Endothelial cell of umbilical vein (primary cell): ENCODE measurements at regions not wholly inside any gene's neighbourhood (a gene's known extent, or its start where the extent isn't known, plus 50 kb on each side); places are given as distances from the start of the nearest gene placed in this dataset.

Source experiments
- BruUV-seq: library from RNA; stranded (reverse); fragments of 400-500 nt; replicated peaks from 2 replicates; lab custom pipeline; 2021; lab: Mats Ljungman, UMichigan
- CTCF ChIA-PET: fragments of 300-600, 350-600 bp; sonication (Branson Sonifier 250); formaldehyde crosslinking; loops from one replicate; lab custom pipeline; 2021; ENCODE audit warnings: antibody characterized with exemption, inconsistent platforms; lab: Charles Lee
- POLR2A ChIA-PET: fragments of 300-600, 350-600 bp; sonication (Branson Sonifier 250); formaldehyde crosslinking; loops from one replicate; lab custom pipeline; 2021; ENCODE audit warnings: antibody characterized with exemption, inconsistent platforms; lab: Charles Lee
- DNase-seq: peaks from one replicate; pipeline ENCODE4 v3.0.0-alpha.2; 2011; ENCODE audit warnings: low read depth, low spot score
- FAIRE-seq: peaks from 2 replicates; lab custom pipeline; 2011; peaks lifted over from hg19 to GRCh38; lab: Jason Lieb, UNC
- H2AFZ ChIP-seq: 2 replicates; pipeline ENCODE4 v1.6.0; 2012; ENCODE audit warnings: low read depth, low read length, control low read depth, inconsistent platforms
- H3K27ac ChIP-seq: 2 replicates; pipeline ENCODE4 v1.5.1; 2011; ENCODE audit warnings: low read depth, mild to moderate bottlenecking, control low read depth, low read length, moderate library complexity; ENCODE audit not compliant: insufficient read depth
- H3K27me3 ChIP-seq, 2 experiments: 2 replicates each; pipeline versions ENCODE4 v1.6.0 to v1.6.1; 2011; ENCODE audit warnings: low read length in 2 of 2, mixed read lengths in 1 of 2; ENCODE audit not compliant: control insufficient read depth in 2 of 2, insufficient read depth in 2 of 2
- H3K36me3 ChIP-seq, 2 experiments: 2 replicates in 1 of 2; 3 replicates in 1 of 2; pipeline ENCODE4 v1.5.1; 2011; ENCODE audit warnings: low read length in 2 of 2, mild to moderate bottlenecking in 1 of 2, moderate library complexity in 1 of 2; ENCODE audit not compliant: control insufficient read depth in 2 of 2, insufficient read depth in 2 of 2; ENCODE audit errors: extremely low read depth in 1 of 2
- H3K4me1 ChIP-seq: 3 replicates; pipeline ENCODE4 v1.5.1; 2011; ENCODE audit warnings: mild to moderate bottlenecking, low read length; ENCODE audit not compliant: control insufficient read depth, insufficient read depth; ENCODE audit errors: extremely low read depth
- H3K4me2 ChIP-seq: 2 replicates; pipeline ENCODE4 v1.6.1; 2011; ENCODE audit warnings: low read length, control low read depth, mixed read lengths; ENCODE audit not compliant: insufficient read depth
- H3K4me3 ChIP-seq, 3 experiments: fragments of 200-600 bp in 1 of 3; sonication (generic), shearing (Covaris generic) in 1 of 3; replicated peaks in 1 of 3; 2 replicates each; pipeline ENCODE4 v1.5.1; 2011 to 2016; ENCODE audit warnings: control low read depth in 3 of 3, low read length in 3 of 3, mild to moderate bottlenecking in 2 of 3, inconsistent platforms in 1 of 3, low read depth in 1 of 3, moderate library complexity in 1 of 3; ENCODE audit not compliant: insufficient read depth in 1 of 3
- H3K79me2 ChIP-seq: 2 replicates; pipeline ENCODE4 v1.6.0; 2012; ENCODE audit warnings: low read length, inconsistent platforms; ENCODE audit not compliant: control insufficient read depth, insufficient read depth
- H3K9ac ChIP-seq: replicated peaks from 2 replicates; pipeline ENCODE3; 2011; ENCODE audit warnings: low read length, control low read depth; ENCODE audit not compliant: insufficient read depth; ENCODE audit errors: extremely low read depth
- H3K9me1 ChIP-seq: replicated peaks from 3 replicates; pipeline ENCODE4 v1.6.0; 2011; ENCODE audit warnings: mild to moderate bottlenecking, low read length; ENCODE audit not compliant: control insufficient read depth, insufficient read depth; ENCODE audit errors: extremely low read depth
- H3K9me3 ChIP-seq: replicated peaks from 2 replicates; pipeline ENCODE4 v1.5.1; 2012; ENCODE audit warnings: low read length, inconsistent platforms; ENCODE audit not compliant: control insufficient read depth, insufficient read depth
- H4K20me1 ChIP-seq: replicated peaks from 2 replicates; pipeline ENCODE3; 2011; ENCODE audit warnings: mild to moderate bottlenecking, low read length; ENCODE audit not compliant: control insufficient read depth, insufficient read depth; ENCODE audit errors: extremely low read depth
- EZH2 ChIP-seq: IDR thresholded peaks from 2 replicates; pipeline ENCODE4 v1.6.1; 2012; ENCODE audit warnings: borderline replicate concordance, low read depth, mild to moderate bottlenecking, moderate library complexity, low read length, inconsistent platforms; ENCODE audit not compliant: severe bottlenecking
- FOS ChIP-seq: IDR thresholded peaks from 2 replicates; pipeline ENCODE4 v1.6.1; 2011; ENCODE audit warnings: mild to moderate bottlenecking, low read length, moderate library complexity, borderline replicate concordance; ENCODE audit not compliant: insufficient read depth
- GATA2 ChIP-seq: IDR thresholded peaks from 2 replicates; pipeline ENCODE4 v1.7.0; 2011; ENCODE audit warnings: low read depth, mild to moderate bottlenecking, moderate library complexity, mixed read lengths, low read length; ENCODE audit not compliant: insufficient read length, insufficient read depth
- JUN ChIP-seq: IDR thresholded peaks from 2 replicates; pipeline ENCODE4 v1.6.1; 2011; ENCODE audit warnings: borderline replicate concordance, low read depth; ENCODE audit not compliant: insufficient read length, insufficient read depth
- MYC ChIP-seq: IDR thresholded peaks from one replicate; pipeline ENCODE4 v1.6.1; 2011; ENCODE audit warnings: mild to moderate bottlenecking, low read depth, low read length
- POLR2A ChIP-seq: IDR thresholded peaks from 2 replicates; pipeline ENCODE4 v1.6.1; 2012; ENCODE audit warnings: low read depth, mild to moderate bottlenecking, control low read depth, low read length
- POLR2AphosphoS5 ChIP-seq: IDR thresholded peaks from 2 replicates; pipeline ENCODE4 v1.6.1; 2012; ENCODE audit warnings: low read depth, mild to moderate bottlenecking, control low read depth, low read length, moderate library complexity; ENCODE audit not compliant: insufficient read depth
- dilution Hi-C: fragments of 300-500 bp; cut with MboI; formaldehyde crosslinking; loops from one replicate; pipeline ENCODE4 v1.15.0; 2019; ENCODE audit warnings: low sequenced_read_pairs; ENCODE audit not compliant: extremely low pct_ligation_motif_present
- intact Hi-C: fragments of 100-400 bp; cut with micrococcal nuclease; formaldehyde crosslinking; loops from one replicate; pipeline ENCODE4 v1.10.0; 2022
- TF ChIP-seq, protein P1 (sequence below), 2 donors: IDR thresholded peaks; 1 replicate in 1 of 2; 2 replicates in 1 of 2; pipeline ENCODE4 v1.5.1; 2011; ENCODE audit warnings: low read length in 2 of 2, mild to moderate bottlenecking in 2 of 2, moderate library complexity in 2 of 2, control low read depth in 1 of 2, inconsistent platforms in 1 of 2, low read depth in 1 of 2; ENCODE audit not compliant: insufficient read depth in 1 of 2; ENCODE audit errors: extremely low read depth in 1 of 2
- TF ChIP-seq, protein P2 (sequence below): IDR thresholded peaks from 2 replicates; pipeline ENCODE4 v1.6.1; 2011; ENCODE audit not compliant: insufficient read depth, insufficient read length

- ChIA-PET POLR2A (no interaction called here), CTCF (no interaction called here)
- no peaks in the 10 kb centered on the region for H3K9me3 ChIP-seq
- no peak overlapping the region for H3K9ac ChIP-seq
- H3K4me2 ChIP-seq: no peak overlapping the region
- H4K20me1 ChIP-seq: no peaks in the 10 kb centered on the region
- no peaks in the 10 kb centered on the region for H3K27me3 ChIP-seq
- H3K4me3 ChIP-seq: no peak overlapping the region
- H3K79me2 ChIP-seq: no peaks in the 10 kb centered on the region
- DNase-seq: no peak
- H2AFZ ChIP-seq: no peak overlapping the region
- dilution Hi-C loops (no loop called here), intact Hi-C loops (no loop called here)
- BruUV-seq: no TSS peak
- H3K4me1 ChIP-seq: no peaks in the 10 kb centered on the region
- H3K27ac ChIP-seq: no peak overlapping the region
- peak; percentile 27 for TF ChIP-seq JUN
- no peak for TF ChIP-seq MYC
- no peaks in the 10 kb centered on the region for H3K9me1 ChIP-seq
- no peak for FAIRE-seq
- H3K36me3 ChIP-seq: no peaks in the 10 kb centered on the region
These were observed 742.6 kb upstream of the CXADR start for GRCh38 chr21:16770266-16770665.

- no peaks in the 10 kb centered on the region for H3K9me1 ChIP-seq
- intact Hi-C loops (no loop called here), dilution Hi-C loops (no loop called here)
- no peaks in the 10 kb centered on the region for H3K27me3 ChIP-seq
- H3K27ac ChIP-seq: no peak overlapping the region
- FAIRE-seq (no peak), DNase-seq (peak; percentile 23)
- no peaks in the 10 kb centered on the region for H3K4me1 ChIP-seq
- BruUV-seq: no TSS peak
- no peak overlapping the region for H3K4me3 ChIP-seq
- no peaks in the 10 kb centered on the region for H3K9me3 ChIP-seq
- H3K9ac ChIP-seq: no peak overlapping the region
- peak overlapping the region; percentile 8 for H3K4me2 ChIP-seq
- no peaks in the 10 kb centered on the region for H3K79me2 ChIP-seq
- TF ChIP-seq FOS (no peak), JUN (no peak), EZH2 (no peak), MYC (no peak), POLR2AphosphoS5 (no peak), POLR2A (no peak), GATA2 (no peak)
- TF ChIP-seq, protein P1, sequence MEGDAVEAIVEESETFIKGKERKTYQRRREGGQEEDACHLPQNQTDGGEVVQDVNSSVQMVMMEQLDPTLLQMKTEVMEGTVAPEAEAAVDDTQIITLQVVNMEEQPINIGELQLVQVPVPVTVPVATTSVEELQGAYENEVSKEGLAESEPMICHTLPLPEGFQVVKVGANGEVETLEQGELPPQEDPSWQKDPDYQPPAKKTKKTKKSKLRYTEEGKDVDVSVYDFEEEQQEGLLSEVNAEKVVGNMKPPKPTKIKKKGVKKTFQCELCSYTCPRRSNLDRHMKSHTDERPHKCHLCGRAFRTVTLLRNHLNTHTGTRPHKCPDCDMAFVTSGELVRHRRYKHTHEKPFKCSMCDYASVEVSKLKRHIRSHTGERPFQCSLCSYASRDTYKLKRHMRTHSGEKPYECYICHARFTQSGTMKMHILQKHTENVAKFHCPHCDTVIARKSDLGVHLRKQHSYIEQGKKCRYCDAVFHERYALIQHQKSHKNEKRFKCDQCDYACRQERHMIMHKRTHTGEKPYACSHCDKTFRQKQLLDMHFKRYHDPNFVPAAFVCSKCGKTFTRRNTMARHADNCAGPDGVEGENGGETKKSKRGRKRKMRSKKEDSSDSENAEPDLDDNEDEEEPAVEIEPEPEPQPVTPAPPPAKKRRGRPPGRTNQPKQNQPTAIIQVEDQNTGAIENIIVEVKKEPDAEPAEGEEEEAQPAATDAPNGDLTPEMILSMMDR (IDR thresholded peaks at IDR 0.05; ENCODE audit: extremely low read depth in 1 of 2, insufficient read depth in 1 of 2, low read depth in 1 of 2, low read length in 2 of 2): no peak
- TF ChIP-seq, protein P2, sequence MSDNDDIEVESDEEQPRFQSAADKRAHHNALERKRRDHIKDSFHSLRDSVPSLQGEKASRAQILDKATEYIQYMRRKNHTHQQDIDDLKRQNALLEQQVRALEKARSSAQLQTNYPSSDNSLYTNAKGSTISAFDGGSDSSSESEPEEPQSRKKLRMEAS: no peak
- CTCF ChIA-PET: no interaction called here
- H2AFZ ChIP-seq: no peak overlapping the region
- no peaks in the 10 kb centered on the region for H3K36me3 ChIP-seq
- POLR2A ChIA-PET: no interaction called here
- H4K20me1 ChIP-seq: no peaks in the 10 kb centered on the region
These were observed 739.6 kb upstream of the CXADR start for GRCh38 chr21:16773206-16773605.
